HEK293 (cell line): ENCODE measurements at regions not wholly inside any gene's neighbourhood (a gene's known extent, or its start where the extent isn't known, plus 50 kb on each side); places are given as distances from the start of the nearest gene placed in this dataset.

Experiments used
- CTCF ChIA-PET: fragments of 350-600 bp; formaldehyde crosslinking; extraction: SDS; loops from one replicate; lab custom pipeline; 2021; ENCODE audit warnings: antibody characterized with exemption; lab: Yijun Ruan, JAX
- POLR2A ChIA-PET: fragments of 300-600 bp; formaldehyde crosslinking; extraction: SDS; loops from one replicate; lab custom pipeline; 2020; ENCODE audit warnings: antibody characterized with exemption, inconsistent platforms; lab: Yijun Ruan, JAX
- H3K27ac ChIP-seq: fragments of 200-500 bp; sonication (Bioruptor generic); 2 replicates; pipeline ENCODE4 v1.5.1; 2014; ENCODE audit warnings: low read depth, low read length, control low read depth, inconsistent platforms; ENCODE audit errors: extremely low read depth
- H3K36me3 ChIP-seq, 2 experiments: fragments of 200-500 bp in 1 of 2; sonication (Bioruptor generic) in 1 of 2; 1 replicate in 1 of 2; 2 replicates in 1 of 2; pipeline ENCODE4 v1.5.1; 2014 to 2017; ENCODE audit warnings: inconsistent platforms in 2 of 2, low read length in 2 of 2; ENCODE audit not compliant: control insufficient read depth in 2 of 2, insufficient read depth in 1 of 2
- H3K4me1 ChIP-seq: fragments of 200-500 bp; sonication (Bioruptor generic); 2 replicates; pipeline ENCODE4 v1.5.1; 2014; ENCODE audit warnings: mild to moderate bottlenecking, low read length, inconsistent platforms; ENCODE audit not compliant: control insufficient read depth, insufficient read depth
- H3K4me3 ChIP-seq: 2 replicates; pipeline ENCODE4 v1.5.1; 2011; ENCODE audit warnings: low read depth, mild to moderate bottlenecking, control low read depth, low read length, moderate library complexity
- H3K9me3 ChIP-seq: fragments of 200-500 bp; sonication (Bioruptor generic); 2 replicates; pipeline ENCODE4 v1.5.1; 2014; ENCODE audit warnings: low read depth, low read length, inconsistent platforms; ENCODE audit not compliant: control insufficient read depth, insufficient read depth
- HOXA7 ChIP-seq: sonication (generic); formaldehyde crosslinking; IDR thresholded peaks from 2 replicates; pipeline ENCODE4 v1.8.1; 2022; ENCODE audit warnings: missing genetic modification reagents, borderline replicate concordance
- KLF1 ChIP-seq: fragments of 450-650 bp; formaldehyde crosslinking; IDR thresholded peaks from 2 replicates; pipeline ENCODE4 v1.5.1; 2016; ENCODE audit warnings: missing biosample characterization, missing genetic modification characterization
- KLF7 ChIP-seq: fragments of 450-650 bp; formaldehyde crosslinking; IDR thresholded peaks from 2 replicates; pipeline ENCODE4 v1.5.1; 2016; ENCODE audit warnings: missing biosample characterization, missing genetic modification characterization, borderline replicate concordance
- PATZ1 ChIP-seq: fragments of 450-650 bp; formaldehyde crosslinking; IDR thresholded peaks from 2 replicates; pipeline ENCODE4 v1.5.1; 2016; ENCODE audit warnings: missing biosample characterization, missing genetic modification characterization
- SETDB1 ChIP-seq: IDR thresholded peaks from one replicate; pipeline ENCODE4 v1.6.1; 2017; ENCODE audit warnings: mild to moderate bottlenecking, low read length, moderate library complexity, mixed read lengths; ENCODE audit not compliant: insufficient read length
- SP3 ChIP-seq: fragments of 450-650 bp; formaldehyde crosslinking; IDR thresholded peaks from 2 replicates; pipeline ENCODE4 v1.5.1; 2016; ENCODE audit warnings: missing biosample characterization, missing genetic modification characterization
- SP7 ChIP-seq: fragments of 450-650 bp; formaldehyde crosslinking; IDR thresholded peaks from 2 replicates; pipeline ENCODE4 v1.5.1; 2016; ENCODE audit warnings: missing biosample characterization, missing genetic modification characterization
- ZBTB10 ChIP-seq: fragments of 450-650 bp; formaldehyde crosslinking; IDR thresholded peaks from 2 replicates; pipeline ENCODE4 v1.5.1; 2016; ENCODE audit warnings: missing biosample characterization, missing genetic modification characterization
- ZBTB11 ChIP-seq: fragments of 450-650 bp; formaldehyde crosslinking; conservative IDR thresholded peaks from 2 replicates; pipeline ENCODE4 v1.5.1; 2016; ENCODE audit warnings: low read depth, missing biosample characterization, missing genetic modification characterization
- ZFP41 ChIP-seq: fragments of 450-650 bp; formaldehyde crosslinking; IDR thresholded peaks from 2 replicates; pipeline ENCODE4 v1.5.1; 2016; ENCODE audit warnings: missing biosample characterization, missing genetic modification characterization, borderline replicate concordance
- ZNF10 ChIP-seq: fragments of 450-650 bp; formaldehyde crosslinking; IDR thresholded peaks from 2 replicates; pipeline ENCODE4 v1.5.1; 2017; ENCODE audit warnings: missing biosample characterization, missing genetic modification characterization
- ZNF140 ChIP-seq: fragments of 450-650 bp; formaldehyde crosslinking; IDR thresholded peaks from 2 replicates; pipeline ENCODE4 v1.5.1; 2016; ENCODE audit warnings: missing biosample characterization, missing genetic modification characterization
- ZNF24 ChIP-seq: fragments of 450-650 bp; formaldehyde crosslinking; IDR thresholded peaks from 2 replicates; pipeline ENCODE4 v1.5.1; 2016; ENCODE audit warnings: missing biosample characterization, missing genetic modification characterization
- ZNF26 ChIP-seq: fragments of 450-650 bp; formaldehyde crosslinking; IDR thresholded peaks from 2 replicates; pipeline ENCODE4 v1.5.1; 2016; ENCODE audit warnings: missing biosample characterization, missing genetic modification characterization
- ZNF366 ChIP-seq: fragments of 450-650 bp; formaldehyde crosslinking; conservative IDR thresholded peaks from 2 replicates; pipeline ENCODE4 v1.5.1; 2016; ENCODE audit warnings: missing biosample characterization, missing genetic modification characterization
- ZNF37A ChIP-seq: fragments of 450-650 bp; IDR thresholded peaks from 2 replicates; pipeline ENCODE4 v1.5.1; 2018; ENCODE audit warnings: missing biosample characterization, missing genetic modification characterization
- ZNF449 ChIP-seq: fragments of 450-650 bp; formaldehyde crosslinking; IDR thresholded peaks from 2 replicates; pipeline ENCODE4 v1.5.1; 2017; ENCODE audit warnings: missing biosample characterization, mild to moderate bottlenecking, missing genetic modification characterization, moderate library complexity
- ZNF521 ChIP-seq: fragments of 450-650 bp; formaldehyde crosslinking; IDR thresholded peaks from 2 replicates; pipeline ENCODE4 v1.5.1; 2017; ENCODE audit warnings: missing biosample characterization, mild to moderate bottlenecking, missing genetic modification characterization
- ZNF623 ChIP-seq: fragments of 450-650 bp; formaldehyde crosslinking; IDR thresholded peaks from 2 replicates; pipeline ENCODE4 v1.5.1; 2016; ENCODE audit warnings: missing biosample characterization, missing genetic modification characterization
- ZNF626 ChIP-seq: fragments of 450-650 bp; sonication (Bioruptor Pico); formaldehyde crosslinking; IDR thresholded peaks from 2 replicates; pipeline ENCODE4 v1.5.1; 2018; ENCODE audit warnings: missing biosample characterization, missing genetic modification characterization, inconsistent platforms
- ZNF777 ChIP-seq: fragments of 450-650 bp; formaldehyde crosslinking; IDR thresholded peaks from 2 replicates; pipeline ENCODE4 v1.5.1; 2017; ENCODE audit warnings: missing biosample characterization, missing genetic modification characterization, borderline replicate concordance
- ZSCAN4 ChIP-seq: fragments of 450-650 bp; formaldehyde crosslinking; IDR thresholded peaks from 2 replicates; pipeline ENCODE4 v1.5.1; 2017; ENCODE audit warnings: missing biosample characterization, missing genetic modification characterization

GRCh38 chr7:159226011-159226702, 81.5 kb upstream of the VIPR2 start:
- Histone ChIP-seq H3K4me3 (no peak overlapping the region), H3K27ac (no peak overlapping the region), H3K36me3 (no peaks in the 10 kb centered on the region), H3K9me3 (no peaks in the 10 kb centered on the region), H3K4me1 (no peaks in the 10 kb centered on the region)
- ChIA-PET CTCF (interaction anchor here (0.7 kb wide), 1 partner anchor 36 kb away, joined by 3 read pairs; no protein-coding TSS in a partner anchor), POLR2A (no interaction called here)
- TF ChIP-seq KLF7 (tag by site-specific recombination), result no peak
- no peak for TF ChIP-seq ZNF24 (tag by site-specific recombination)
- no peak for TF ChIP-seq ZNF366 (tag by site-specific recombination)
- no peak for TF ChIP-seq ZBTB10 (tag by site-specific recombination)
- no peak for TF ChIP-seq HOXA7 (CRISPR knock-in tag)
- no peak for TF ChIP-seq KLF1
- no peak for TF ChIP-seq SP7 (tag by site-specific recombination)
- no peak for TF ChIP-seq ZNF10 (tag by site-specific recombination)

GRCh38 chr7:159218607-159219006, 73.9 kb upstream of the VIPR2 start:
- CTCF ChIA-PET, result no interaction called here
- H3K36me3 ChIP-seq, result no peaks in the 10 kb centered on the region
- H3K9me3 ChIP-seq, result no peaks in the 10 kb centered on the region
- H3K4me1 ChIP-seq, result no peaks in the 10 kb centered on the region
- POLR2A ChIA-PET, result no interaction called here
- no peak overlapping the region for H3K27ac ChIP-seq
- no peak overlapping the region for H3K4me3 ChIP-seq
- TF ChIP-seq ZFP41 (tag by site-specific recombination) (no peak), ZSCAN4 (no peak), ZBTB11 (tag by site-specific recombination) (no peak), ZNF140 (tag by site-specific recombination) (no peak), PATZ1 (tag by site-specific recombination) (no peak), ZNF26 (tag by site-specific recombination) (no peak), ZNF37A (tag by site-specific recombination) (no peak), ZNF777 (tag by site-specific recombination) (no peak), ZNF521 (tag by site-specific recombination) (no peak), ZNF449 (tag by site-specific recombination) (no peak), ZNF623 (tag by site-specific recombination) (no peak), SETDB1 (no peak), SP3 (tag by site-specific recombination) (no peak), ZNF626 (tag by site-specific recombination) (no peak)
